ENCODE measurements at regions not wholly inside any gene's neighbourhood (a gene's known extent, or its start where the extent isn't known, plus 50 kb on each side); places are given as distances from the start of the nearest gene placed in this dataset.

DNA sequence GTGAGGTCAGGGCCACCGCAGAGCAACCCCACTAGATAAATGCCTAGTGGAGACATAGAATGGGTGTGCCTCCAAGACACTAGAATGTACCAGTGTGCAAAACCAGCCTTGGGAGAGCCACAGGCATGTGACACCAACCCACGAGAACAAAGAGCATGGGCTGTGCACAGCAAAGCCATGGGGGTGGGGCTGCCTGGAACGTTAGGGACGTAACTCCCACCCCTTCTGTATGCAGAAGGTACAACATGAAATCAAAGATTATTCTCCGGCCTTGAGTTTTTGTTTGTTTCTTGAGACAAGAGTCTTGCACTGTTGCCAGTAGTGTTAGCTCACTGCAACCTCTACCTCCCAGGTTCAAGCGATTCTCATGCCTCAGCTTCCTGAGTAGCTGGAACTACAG lies 99.5 kb downstream of the MID1IP1 start:
- H3K9me3 ChIP-seq (ENCODE audit: low read depth, low read length), result no peaks in the 10 kb centered on the region
- no peaks in the 10 kb centered on the region for H3K4me1 ChIP-seq (ENCODE audit: insufficient read depth, low read length)
- no peak overlapping the region for H3K4me3 ChIP-seq (ENCODE audit: low read length)
- H3K27me3 ChIP-seq (ENCODE audit: insufficient read depth, low read length), result no peaks in the 10 kb centered on the region

DNA sequence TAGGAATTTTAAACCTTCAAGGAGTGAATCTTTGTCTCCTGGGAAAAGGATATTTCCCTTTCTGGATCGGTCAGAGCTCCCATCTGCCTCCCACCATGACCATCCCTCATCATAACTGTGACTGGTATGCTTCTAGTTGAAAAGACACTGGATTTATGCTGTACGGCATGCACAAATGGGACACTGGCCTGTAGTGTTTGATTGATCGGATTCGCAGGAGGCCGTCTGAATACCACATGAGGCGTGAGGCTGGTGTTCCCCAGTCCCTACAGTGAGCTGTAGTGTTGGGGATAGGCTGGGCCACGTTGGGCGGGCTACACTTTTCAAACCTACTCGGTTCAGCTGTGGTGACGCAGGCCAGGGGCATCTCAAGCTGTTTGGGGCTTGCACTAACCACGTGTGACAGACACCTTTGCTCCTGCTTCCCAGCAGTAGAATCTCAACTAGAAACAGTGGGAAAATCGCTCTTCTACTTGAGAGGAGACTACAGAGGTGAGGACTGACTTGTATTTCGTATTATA lies 101.8 kb downstream of the MID1IP1 start:
- Histone ChIP-seq H3K9me3 (ENCODE audit: low read depth, low read length) (no peaks in the 10 kb centered on the region), H3K27me3 (ENCODE audit: insufficient read depth, low read length) (no peaks in the 10 kb centered on the region), H3K4me1 (ENCODE audit: insufficient read depth, low read length) (no peaks in the 10 kb centered on the region), H3K4me3 (ENCODE audit: low read length) (no peak overlapping the region)

DNA sequence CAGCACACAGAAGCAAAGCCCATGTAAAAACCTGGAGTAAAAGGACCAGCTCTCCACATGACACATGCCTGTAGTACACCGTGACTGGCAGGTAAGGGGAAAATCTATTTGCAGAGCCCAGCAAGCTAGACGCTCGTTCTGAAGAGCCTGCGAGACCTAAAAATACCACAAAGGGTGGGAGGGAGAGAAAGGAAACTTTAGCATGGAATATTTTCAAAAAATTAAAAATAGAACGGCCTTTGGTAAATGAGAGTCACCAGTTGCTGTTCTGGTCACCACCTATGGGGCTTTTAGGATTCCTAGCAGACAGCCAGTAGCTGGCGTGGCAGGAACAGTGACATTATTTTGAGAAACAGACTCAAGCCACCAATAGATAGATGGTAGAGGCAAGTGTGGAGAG lies 115.5 kb downstream of the MID1IP1 start:
- Histone ChIP-seq H3K9me3 (ENCODE audit: low read depth, low read length) (no peaks in the 10 kb centered on the region), H3K27me3 (ENCODE audit: insufficient read depth, low read length) (no peaks in the 10 kb centered on the region), H3K4me3 (ENCODE audit: low read length) (no peak overlapping the region), H3K4me1 (ENCODE audit: insufficient read depth, low read length) (no peaks in the 10 kb centered on the region)

DNA sequence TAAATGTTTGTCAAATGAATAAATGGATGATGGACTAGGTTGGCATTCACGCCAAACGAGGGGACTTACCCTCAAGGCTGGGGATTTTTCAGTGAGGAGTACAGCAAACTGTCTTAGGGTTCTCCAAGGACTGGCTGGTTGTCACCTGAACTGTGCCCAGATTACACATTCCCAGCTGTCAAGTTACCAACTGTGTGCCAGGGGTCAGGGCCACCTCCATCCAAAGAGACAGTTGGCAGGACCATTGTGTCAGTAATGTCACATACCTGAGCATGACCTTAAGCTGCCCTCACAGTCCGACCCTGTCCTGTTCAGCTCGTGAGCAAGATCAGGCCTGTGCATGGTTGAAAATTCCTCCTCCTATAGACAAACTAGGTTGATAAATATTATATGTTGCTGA lies 116.7 kb downstream of the MID1IP1 start:
- Histone ChIP-seq H3K27me3 (ENCODE audit: insufficient read depth, low read length) (no peaks in the 10 kb centered on the region), H3K4me1 (ENCODE audit: insufficient read depth, low read length) (no peaks in the 10 kb centered on the region), H3K9me3 (ENCODE audit: low read depth, low read length) (no peaks in the 10 kb centered on the region), H3K4me3 (ENCODE audit: low read length) (no peak overlapping the region)

DNA sequence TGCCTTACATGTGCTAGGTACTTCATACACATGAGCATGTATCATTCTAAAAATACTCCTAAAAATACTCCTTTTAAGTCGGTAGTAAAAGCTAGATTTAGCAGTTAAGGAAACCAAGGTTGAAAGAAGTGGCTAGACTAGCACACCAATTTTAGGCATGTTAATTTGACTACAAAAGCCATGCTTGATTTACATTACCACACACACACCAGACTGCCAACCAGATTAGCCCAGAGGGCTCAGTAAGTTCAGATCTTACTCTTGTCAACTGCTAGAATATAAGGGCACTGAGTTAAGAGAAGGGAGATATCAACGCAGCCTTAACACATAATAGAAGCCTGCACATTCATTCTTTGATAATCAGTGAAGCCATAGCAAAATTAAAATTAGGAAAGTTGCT lies 117.9 kb downstream of the MID1IP1 start:
- Histone ChIP-seq H3K27me3 (ENCODE audit: insufficient read depth, low read length) (no peaks in the 10 kb centered on the region), H3K4me1 (ENCODE audit: insufficient read depth, low read length) (no peaks in the 10 kb centered on the region), H3K4me3 (ENCODE audit: low read length) (no peak overlapping the region), H3K9me3 (ENCODE audit: low read depth, low read length) (no peaks in the 10 kb centered on the region)

DNA sequence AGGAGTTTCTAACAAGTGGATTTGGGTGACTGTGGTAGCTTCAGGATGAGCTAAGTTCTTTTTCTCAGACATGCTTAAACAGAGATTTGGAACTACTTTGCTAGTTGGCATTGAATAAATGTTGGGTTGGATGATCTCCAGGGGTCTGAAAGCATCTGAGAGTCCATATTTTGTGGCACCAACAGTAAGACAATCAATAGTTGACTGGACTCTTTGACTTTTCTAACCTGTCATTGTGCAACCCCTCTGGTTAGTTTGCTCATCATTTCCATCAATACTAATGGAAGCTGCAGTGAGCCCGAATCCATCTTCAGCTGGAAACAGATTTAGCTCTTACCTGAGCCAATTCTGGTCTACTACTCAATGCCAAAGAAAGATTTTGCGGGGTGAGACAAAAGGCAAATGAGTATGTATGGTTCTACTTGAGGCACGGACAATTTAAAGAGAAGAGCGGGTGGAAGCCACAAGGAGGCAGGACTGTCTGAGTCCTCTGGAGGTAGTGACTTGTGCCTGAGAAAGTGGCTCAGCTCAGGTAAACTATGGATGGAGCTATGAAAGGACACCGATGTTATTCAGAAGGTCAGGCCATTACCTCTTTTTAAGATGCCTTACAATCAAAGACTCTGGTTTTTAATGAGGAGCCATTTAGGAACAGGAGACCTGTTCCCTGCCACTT lies 118.7 kb downstream of the MID1IP1 start:
- H3K4me1 ChIP-seq (ENCODE audit: insufficient read depth, low read length), result no peaks in the 10 kb centered on the region
- H3K4me3 ChIP-seq (ENCODE audit: low read length), result no peak overlapping the region
- no peaks in the 10 kb centered on the region for H3K27me3 ChIP-seq (ENCODE audit: insufficient read depth, low read length)
- no peaks in the 10 kb centered on the region for H3K9me3 ChIP-seq (ENCODE audit: low read depth, low read length)

DNA sequence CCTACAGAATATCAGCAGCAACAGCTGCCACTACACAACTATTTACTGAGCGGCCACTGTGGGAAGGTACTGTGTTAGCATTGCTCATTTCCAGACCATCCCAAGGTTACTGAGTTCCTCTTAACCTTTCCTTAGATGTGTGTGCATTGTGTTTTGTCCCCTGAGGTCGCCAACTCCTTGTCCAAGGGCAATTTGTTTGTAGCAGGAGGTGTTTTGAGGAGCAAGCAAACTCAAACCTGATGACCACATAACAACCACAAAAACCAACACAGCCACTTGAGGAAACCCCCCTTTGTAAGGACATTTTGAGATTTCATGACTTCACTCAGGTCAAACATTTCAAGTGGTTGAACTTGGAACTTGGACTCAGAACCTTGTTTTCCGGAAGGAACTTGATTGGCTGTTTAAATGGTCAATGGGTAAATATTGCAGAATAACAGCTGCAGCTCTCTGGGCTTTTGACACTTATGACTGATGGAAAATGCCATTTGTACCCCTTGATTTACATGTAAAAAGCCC lies 122.3 kb downstream of the MID1IP1 start:
- Histone ChIP-seq H3K27me3 (ENCODE audit: insufficient read depth, low read length) (no peaks in the 10 kb centered on the region), H3K4me1 (ENCODE audit: insufficient read depth, low read length) (no peaks in the 10 kb centered on the region), H3K4me3 (ENCODE audit: low read length) (no peak overlapping the region), H3K9me3 (ENCODE audit: low read depth, low read length) (no peaks in the 10 kb centered on the region)

DNA sequence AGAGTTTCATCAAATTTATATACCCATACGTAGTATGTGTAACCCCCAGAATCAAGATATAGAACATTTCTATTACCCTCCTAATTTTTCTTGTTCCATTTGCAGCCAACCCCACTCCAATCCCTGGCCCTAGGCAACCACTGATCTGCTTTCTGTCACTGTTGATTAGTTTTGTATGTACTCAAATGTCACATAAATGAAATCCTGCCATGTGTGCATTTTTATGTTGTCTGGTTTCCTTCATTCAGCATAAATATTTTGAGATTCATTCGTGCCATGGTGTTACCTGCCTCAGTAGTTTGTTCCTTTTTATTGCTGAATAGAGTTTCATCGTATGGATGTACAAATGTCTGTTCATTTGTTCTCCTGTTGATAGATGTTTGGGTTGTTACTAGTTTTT lies 126.3 kb downstream of the MID1IP1 start:
- Histone ChIP-seq H3K27me3 (ENCODE audit: insufficient read depth, low read length) (no peaks in the 10 kb centered on the region), H3K9me3 (ENCODE audit: low read depth, low read length) (no peaks in the 10 kb centered on the region), H3K4me1 (ENCODE audit: insufficient read depth, low read length) (no peaks in the 10 kb centered on the region), H3K4me3 (ENCODE audit: low read length) (no peak overlapping the region)

DNA sequence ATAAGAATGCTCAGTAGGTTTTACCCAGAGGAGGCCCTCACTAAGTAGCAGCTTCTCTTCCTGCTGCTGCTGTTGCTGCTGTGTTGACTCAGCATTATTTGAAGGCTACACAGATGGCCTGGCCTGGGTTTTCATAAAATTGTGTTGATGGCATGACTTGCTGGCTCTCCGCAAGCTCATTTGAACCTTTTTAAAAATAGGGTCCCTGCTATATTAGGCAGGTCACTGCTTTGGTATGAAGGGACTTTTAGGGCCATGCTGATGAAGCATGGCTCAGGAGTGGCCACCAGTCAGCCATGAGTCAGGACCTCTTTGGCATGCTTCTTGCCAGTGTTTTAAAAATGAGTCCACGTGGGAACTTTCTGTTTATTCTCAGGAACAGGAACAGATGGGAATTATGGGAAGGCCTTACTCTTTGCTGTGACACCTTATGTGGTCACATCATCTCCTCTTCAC lies 128.7 kb downstream of the MID1IP1 start:
- Histone ChIP-seq H3K9me3 (ENCODE audit: low read depth, low read length) (no peaks in the 10 kb centered on the region), H3K4me3 (ENCODE audit: low read length) (no peak overlapping the region), H3K4me1 (ENCODE audit: insufficient read depth, low read length) (no peaks in the 10 kb centered on the region), H3K27me3 (ENCODE audit: insufficient read depth, low read length) (no peaks in the 10 kb centered on the region)

DNA sequence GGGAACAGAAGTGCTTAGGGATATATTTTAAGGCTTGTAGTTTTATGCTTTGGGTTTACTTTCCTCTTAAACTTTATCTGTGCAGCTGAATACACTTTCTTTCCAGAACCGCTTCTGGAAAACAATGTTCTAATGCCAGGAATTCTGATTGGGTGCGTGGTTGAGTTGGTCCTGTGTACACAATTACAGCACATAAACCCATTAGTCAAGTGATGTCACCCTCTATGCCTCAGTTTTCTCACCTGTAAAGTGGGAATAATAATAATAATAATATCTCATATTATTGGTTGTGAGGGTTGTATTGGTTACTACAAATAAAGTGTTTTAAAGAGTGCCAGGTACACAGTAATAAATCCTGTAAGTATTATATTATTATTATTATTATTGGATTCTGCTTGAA lies 129.2 kb downstream of the MID1IP1 start:
- no peaks in the 10 kb centered on the region for H3K9me3 ChIP-seq (ENCODE audit: low read depth, low read length)
- no peak overlapping the region for H3K4me3 ChIP-seq (ENCODE audit: low read length)
- H3K27me3 ChIP-seq (ENCODE audit: insufficient read depth, low read length), result no peaks in the 10 kb centered on the region
- H3K4me1 ChIP-seq (ENCODE audit: insufficient read depth, low read length), result no peaks in the 10 kb centered on the region

DNA sequence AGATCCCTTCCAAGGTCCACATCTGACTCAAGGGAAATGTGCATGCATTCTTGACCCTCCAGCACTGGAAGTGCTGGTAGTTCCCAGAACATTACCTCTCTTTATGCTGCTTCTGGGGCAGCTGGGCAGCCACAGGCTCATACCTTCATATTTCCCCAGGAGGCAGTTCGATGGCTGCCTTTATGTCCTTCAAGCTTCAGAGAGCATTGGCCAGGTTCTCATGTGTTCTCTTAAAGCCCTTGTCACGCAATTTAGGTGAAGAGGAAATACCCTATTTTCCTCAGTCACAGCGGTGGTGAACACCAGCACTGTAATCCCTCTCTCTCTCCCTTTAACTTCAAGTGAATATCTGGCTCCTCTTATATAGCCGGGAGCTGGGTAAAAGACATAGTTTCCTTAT lies 134.3 kb downstream of the MID1IP1 start:
- no peaks in the 10 kb centered on the region for H3K27me3 ChIP-seq (ENCODE audit: insufficient read depth, low read length)
- H3K9me3 ChIP-seq (ENCODE audit: low read depth, low read length), result no peaks in the 10 kb centered on the region
- H3K4me3 ChIP-seq (ENCODE audit: low read length), result no peak overlapping the region
- no peaks in the 10 kb centered on the region for H3K4me1 ChIP-seq (ENCODE audit: insufficient read depth, low read length)

DNA sequence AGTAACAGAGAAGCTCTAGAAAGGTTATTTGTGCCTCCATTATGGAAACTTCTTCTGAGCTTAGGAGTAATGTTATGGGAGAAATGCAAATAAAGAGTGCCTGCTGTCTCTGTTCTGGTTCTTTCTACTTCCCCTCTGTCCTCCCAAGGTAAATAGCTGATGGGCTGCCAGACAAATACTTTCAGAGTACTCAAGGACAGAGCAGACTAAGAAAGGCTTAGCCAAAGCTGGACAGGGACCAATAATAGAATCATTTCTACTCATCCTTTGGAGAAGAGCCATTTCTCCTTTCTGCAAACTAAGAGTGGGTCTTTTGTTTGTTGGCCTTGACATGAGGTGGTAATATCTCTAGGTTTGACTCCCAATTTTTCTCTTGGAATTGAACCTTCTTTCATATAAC lies 136.1 kb downstream of the MID1IP1 start:
- H3K4me1 ChIP-seq (ENCODE audit: insufficient read depth, low read length), result no peaks in the 10 kb centered on the region
- H3K27me3 ChIP-seq (ENCODE audit: insufficient read depth, low read length), result no peaks in the 10 kb centered on the region
- no peak overlapping the region for H3K4me3 ChIP-seq (ENCODE audit: low read length)
- no peaks in the 10 kb centered on the region for H3K9me3 ChIP-seq (ENCODE audit: low read depth, low read length)

DNA sequence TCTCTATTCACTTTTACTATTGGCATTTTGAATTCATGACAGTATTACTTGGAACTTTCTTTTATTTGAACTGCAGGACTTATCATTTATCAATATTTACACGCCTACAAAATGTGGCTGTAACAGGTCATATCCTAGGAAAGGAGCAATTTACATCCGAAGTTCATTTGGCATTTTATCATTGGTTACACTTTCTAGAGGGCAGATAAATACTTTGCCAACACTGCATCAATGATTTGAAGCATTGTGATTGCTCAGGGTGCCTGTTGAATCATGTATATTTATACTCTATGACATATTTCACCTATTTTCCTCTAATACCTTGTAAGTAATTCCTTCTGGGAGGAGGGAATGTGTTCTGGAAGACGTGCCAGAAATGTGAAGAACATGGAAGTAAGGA lies 136.7 kb downstream of the MID1IP1 start:
- H3K27me3 ChIP-seq (ENCODE audit: insufficient read depth, low read length), result no peaks in the 10 kb centered on the region
- H3K9me3 ChIP-seq (ENCODE audit: low read depth, low read length), result no peaks in the 10 kb centered on the region
- no peaks in the 10 kb centered on the region for H3K4me1 ChIP-seq (ENCODE audit: insufficient read depth, low read length)
- no peak overlapping the region for H3K4me3 ChIP-seq (ENCODE audit: low read length)

DNA sequence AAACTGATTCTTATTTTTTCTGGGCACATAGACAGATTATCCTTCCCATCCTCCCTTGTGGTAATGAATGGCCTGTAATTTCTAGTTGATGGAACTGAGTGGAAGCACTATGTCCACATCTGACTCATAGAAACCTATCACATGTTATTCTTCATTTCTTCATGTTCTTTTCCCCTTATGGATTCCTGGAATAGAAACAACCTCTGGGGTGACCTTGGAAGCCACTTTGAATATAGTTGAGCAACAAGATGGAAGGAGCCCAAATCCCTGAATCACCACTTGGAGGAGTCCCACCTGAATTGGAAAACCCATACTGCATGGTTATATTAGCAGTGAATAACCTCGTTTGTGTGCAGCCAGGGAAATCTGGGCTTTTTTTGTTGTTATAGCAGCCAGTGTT lies 137.8 kb downstream of the MID1IP1 start:
- no peaks in the 10 kb centered on the region for H3K27me3 ChIP-seq (ENCODE audit: insufficient read depth, low read length)
- no peaks in the 10 kb centered on the region for H3K4me1 ChIP-seq (ENCODE audit: insufficient read depth, low read length)
- H3K9me3 ChIP-seq (ENCODE audit: low read depth, low read length), result no peaks in the 10 kb centered on the region
- no peak overlapping the region for H3K4me3 ChIP-seq (ENCODE audit: low read length)

DNA sequence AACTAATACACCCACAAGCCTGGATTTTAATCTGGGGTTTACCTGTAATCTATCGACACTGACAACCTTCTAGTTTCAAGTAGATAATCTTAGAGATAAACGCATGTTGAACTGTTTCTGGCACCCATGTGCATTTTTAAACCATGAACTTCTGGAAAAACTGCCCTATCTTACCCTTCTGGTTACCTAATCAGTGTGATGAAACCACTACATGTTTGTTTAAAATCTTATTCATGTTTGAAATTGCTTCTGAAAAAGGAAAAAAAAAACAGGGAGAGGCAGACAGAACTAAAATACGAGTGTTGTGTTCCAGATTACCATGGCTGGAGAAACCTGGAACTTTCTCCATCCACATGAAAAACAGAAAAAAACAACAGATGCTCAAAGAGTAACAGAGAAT lies 139.3 kb downstream of the MID1IP1 start:
- Histone ChIP-seq H3K4me3 (ENCODE audit: low read length) (no peak overlapping the region), H3K4me1 (ENCODE audit: insufficient read depth, low read length) (no peaks in the 10 kb centered on the region)

DNA sequence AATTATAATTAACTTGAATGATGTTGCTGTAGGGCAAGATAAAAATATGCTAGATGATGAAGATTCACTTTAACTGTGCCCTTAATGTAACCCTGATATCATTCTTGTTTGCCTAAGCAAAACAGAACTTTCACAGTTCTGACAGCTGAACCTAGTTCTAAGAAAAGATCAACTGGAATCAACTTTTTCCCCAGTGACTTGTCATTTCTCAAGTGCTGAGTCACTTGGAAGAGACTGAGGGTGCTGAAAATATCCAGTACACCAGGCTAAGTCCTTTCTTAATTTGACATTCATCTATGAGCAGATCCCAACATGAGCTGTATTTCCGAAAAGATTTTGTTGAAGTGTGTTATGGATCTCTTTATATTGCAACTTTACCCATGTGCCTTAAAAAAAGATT lies 140.4 kb downstream of the MID1IP1 start:
- no peaks in the 10 kb centered on the region for H3K4me1 ChIP-seq (ENCODE audit: insufficient read depth, low read length)
- no peaks in the 10 kb centered on the region for H3K27me3 ChIP-seq (ENCODE audit: insufficient read depth, low read length)
- H3K9me3 ChIP-seq (ENCODE audit: low read depth, low read length), result no peaks in the 10 kb centered on the region
- H3K4me3 ChIP-seq (ENCODE audit: low read length), result no peak overlapping the region

More for the DNA sequence above, 139.3 kb downstream of the MID1IP1 start:
- no peaks in the 10 kb centered on the region for H3K27me3 ChIP-seq (ENCODE audit: insufficient read depth, low read length)
- no peaks in the 10 kb centered on the region for H3K9me3 ChIP-seq (ENCODE audit: low read depth, low read length)
